Ishikawa (cell line): ENCODE measurements at regions not wholly inside any gene's neighbourhood (a gene's known extent, or its start where the extent isn't known, plus 50 kb on each side); places are given as distances from the start of the nearest gene placed in this dataset.

ENCODE experiments used
- CEBPB ChIP-seq: IDR thresholded peaks from 2 replicates; pipeline ENCODE4 v1.6.1; 2012
- CREB1 ChIP-seq: IDR thresholded peaks from 2 replicates; pipeline ENCODE4 v1.6.1; 2012; ENCODE audit warnings: low read depth
- EP300 ChIP-seq: IDR thresholded peaks from 2 replicates; pipeline ENCODE4 v1.6.1; 2012; ENCODE audit warnings: borderline replicate concordance
- FOXM1 ChIP-seq: IDR thresholded peaks from 2 replicates; pipeline ENCODE4 v1.6.1; 2012; ENCODE audit warnings: low read depth, borderline replicate concordance
- NFIC ChIP-seq: IDR thresholded peaks from 2 replicates; pipeline ENCODE4 v1.6.1; 2012
- RAD21 ChIP-seq: IDR thresholded peaks from 2 replicates; pipeline ENCODE4 v1.6.1; 2012; ENCODE audit warnings: low read depth
- TEAD4 ChIP-seq: IDR thresholded peaks from 2 replicates; pipeline ENCODE4 v1.6.1; 2012
- YY1 ChIP-seq: IDR thresholded peaks from 2 replicates; pipeline ENCODE4 v1.6.1; 2012; ENCODE audit warnings: low read depth
- ZBTB7A ChIP-seq: IDR thresholded peaks from 2 replicates; pipeline ENCODE4 v1.6.1; 2012; ENCODE audit warnings: low read depth
- TF ChIP-seq, protein P1 (sequence below): IDR thresholded peaks from 2 replicates; pipeline ENCODE4 v1.6.1; 2012
- TF ChIP-seq, protein P2 (sequence below): IDR thresholded peaks from 2 replicates; pipeline ENCODE4 v1.6.1; 2012; ENCODE audit warnings: low read depth, mild to moderate bottlenecking

DNA sequence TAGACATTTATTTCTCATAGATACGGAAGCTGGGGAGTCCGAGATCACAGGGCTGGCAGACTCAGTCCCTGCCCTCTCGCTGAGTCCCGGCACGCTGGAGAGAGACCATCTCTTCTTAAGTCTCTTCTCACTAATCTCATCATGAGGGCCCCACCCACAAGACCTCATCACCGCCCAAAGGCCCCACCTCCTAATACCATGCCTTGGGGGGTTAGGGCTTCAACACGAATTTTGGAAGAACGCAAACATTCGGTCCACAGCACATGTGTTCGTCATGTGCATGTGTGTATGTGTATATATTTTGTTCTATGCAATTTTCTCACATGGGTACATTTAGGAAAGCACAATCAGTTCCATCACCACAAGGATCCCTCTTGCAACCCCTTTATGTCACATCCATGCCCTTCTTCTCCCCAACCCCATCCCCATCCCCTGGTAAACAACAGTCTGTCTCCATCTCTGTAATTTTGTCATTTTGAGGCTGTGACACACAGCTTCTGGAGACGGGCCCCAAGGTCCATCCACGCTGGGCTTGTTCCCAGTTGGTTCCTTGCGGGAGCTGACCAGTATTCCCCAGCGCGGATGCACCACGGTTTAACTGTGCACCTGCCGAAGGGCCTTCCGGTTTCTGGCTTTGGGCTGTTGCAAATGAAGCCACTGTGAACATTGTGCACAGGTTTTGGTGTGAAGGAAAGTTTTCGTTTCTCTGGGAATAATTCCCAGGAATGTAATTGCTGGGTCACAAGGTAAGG lies 317.5 kb upstream of the DIO3 start:
- TF ChIP-seq NFIC (no peak), RAD21 (no peak), ZBTB7A (no peak), EP300 (no peak), YY1 (no peak), FOXM1 (no peak), CREB1 (no peak), CEBPB (no peak), TEAD4 (no peak)
- TF ChIP-seq, protein P1, sequence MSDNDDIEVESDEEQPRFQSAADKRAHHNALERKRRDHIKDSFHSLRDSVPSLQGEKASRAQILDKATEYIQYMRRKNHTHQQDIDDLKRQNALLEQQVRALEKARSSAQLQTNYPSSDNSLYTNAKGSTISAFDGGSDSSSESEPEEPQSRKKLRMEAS = no peak
- TF ChIP-seq, protein P2, sequence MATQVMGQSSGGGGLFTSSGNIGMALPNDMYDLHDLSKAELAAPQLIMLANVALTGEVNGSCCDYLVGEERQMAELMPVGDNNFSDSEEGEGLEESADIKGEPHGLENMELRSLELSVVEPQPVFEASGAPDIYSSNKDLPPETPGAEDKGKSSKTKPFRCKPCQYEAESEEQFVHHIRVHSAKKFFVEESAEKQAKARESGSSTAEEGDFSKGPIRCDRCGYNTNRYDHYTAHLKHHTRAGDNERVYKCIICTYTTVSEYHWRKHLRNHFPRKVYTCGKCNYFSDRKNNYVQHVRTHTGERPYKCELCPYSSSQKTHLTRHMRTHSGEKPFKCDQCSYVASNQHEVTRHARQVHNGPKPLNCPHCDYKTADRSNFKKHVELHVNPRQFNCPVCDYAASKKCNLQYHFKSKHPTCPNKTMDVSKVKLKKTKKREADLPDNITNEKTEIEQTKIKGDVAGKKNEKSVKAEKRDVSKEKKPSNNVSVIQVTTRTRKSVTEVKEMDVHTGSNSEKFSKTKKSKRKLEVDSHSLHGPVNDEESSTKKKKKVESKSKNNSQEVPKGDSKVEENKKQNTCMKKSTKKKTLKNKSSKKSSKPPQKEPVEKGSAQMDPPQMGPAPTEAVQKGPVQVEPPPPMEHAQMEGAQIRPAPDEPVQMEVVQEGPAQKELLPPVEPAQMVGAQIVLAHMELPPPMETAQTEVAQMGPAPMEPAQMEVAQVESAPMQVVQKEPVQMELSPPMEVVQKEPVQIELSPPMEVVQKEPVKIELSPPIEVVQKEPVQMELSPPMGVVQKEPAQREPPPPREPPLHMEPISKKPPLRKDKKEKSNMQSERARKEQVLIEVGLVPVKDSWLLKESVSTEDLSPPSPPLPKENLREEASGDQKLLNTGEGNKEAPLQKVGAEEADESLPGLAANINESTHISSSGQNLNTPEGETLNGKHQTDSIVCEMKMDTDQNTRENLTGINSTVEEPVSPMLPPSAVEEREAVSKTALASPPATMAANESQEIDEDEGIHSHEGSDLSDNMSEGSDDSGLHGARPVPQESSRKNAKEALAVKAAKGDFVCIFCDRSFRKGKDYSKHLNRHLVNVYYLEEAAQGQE = no peak
